Mammary epithelial cell (primary cell): ENCODE measurements at regions not wholly inside any gene's neighbourhood (a gene's known extent, or its start where the extent isn't known, plus 50 kb on each side); places are given as distances from the start of the nearest gene placed in this dataset.

Experiments used
- CTCF ChIP-seq, 2 donors: IDR thresholded peaks in 1 of 2; conservative IDR thresholded peaks in 1 of 2; 2 replicates each; pipeline ENCODE4 v1.5.1; 2011 to 2012; ENCODE audit warnings: inconsistent platforms in 2 of 2, low read length in 2 of 2, mild to moderate bottlenecking in 2 of 2, control low read depth in 1 of 2, low read depth in 1 of 2; ENCODE audit not compliant: insufficient read depth in 1 of 2; ENCODE audit errors: extremely low read depth in 1 of 2
- EZH2 ChIP-seq: IDR thresholded peaks from 2 replicates; pipeline ENCODE4 v1.6.1; 2012; ENCODE audit warnings: low read length, inconsistent platforms, borderline replicate concordance

- TF ChIP-seq CTCF (conservative IDR thresholded peaks at IDR 0.05 in 1 of 2, IDR thresholded peaks at IDR 0.05 in 1 of 2; ENCODE audit: extremely low read depth in 1 of 2, insufficient read depth in 1 of 2, low read depth in 1 of 2, low read length in 2 of 2), result no peak
- no peak for TF ChIP-seq EZH2
Observed at GRCh38 chr5:154648229-154648628, 106.9 kb upstream of the LARP1 start.
